ENCODE measurements at regions not wholly inside any gene's neighbourhood (a gene's known extent, or its start where the extent isn't known, plus 50 kb on each side); places are given as distances from the start of the nearest gene placed in this dataset.

GRCh38 chr12:13454991-13455777, 258.7 kb downstream of the EMP1 start (continued):
- TF ChIP-seq ZBTB33 (IDR thresholded peaks at IDR 0.05; ENCODE audit: borderline replicate concordance, low read depth), result no peak
- no peak for TF ChIP-seq FOXM1 (IDR thresholded peaks at IDR 0.05; ENCODE audit: low read depth)
- no peak for TF ChIP-seq GABPA (IDR thresholded peaks at IDR 0.05; ENCODE audit: low read depth)
- TF ChIP-seq IRF3 (IDR thresholded peaks at IDR 0.05; ENCODE audit: low read depth, low read length), result no peak

- Histone ChIP-seq H3K9me2 (no peaks in the 10 kb centered on the region), H3K27me3 (ENCODE audit: insufficient read depth) (no peaks in the 10 kb centered on the region), H3K9ac (no peak overlapping the region), H2AFZ (ENCODE audit: low read depth) (no peak overlapping the region), H3K4me1 (ENCODE audit: control insufficient read depth in 1 of 2, insufficient read depth in 2 of 2, low read depth in 1 of 2, low read length in 1 of 2) (no peaks in the 10 kb centered on the region), H3K36me3 (replicated peaks in 1 of 2; ENCODE audit: control insufficient read depth in 1 of 2, insufficient read depth in 2 of 2, low read length in 1 of 2) (no peaks in the 10 kb centered on the region), H3K9me3 (no peaks in the 10 kb centered on the region), H3K79me2 (ENCODE audit: insufficient read depth) (no peaks in the 10 kb centered on the region), H4K20me1 (ENCODE audit: insufficient read depth) (no peaks in the 10 kb centered on the region), H3K27ac (ENCODE audit: low read depth in 2 of 2, low read length in 1 of 2) (no peak overlapping the region), H3K4me2 (no peak overlapping the region), H3K4me3 (ENCODE audit: low read depth in 2 of 2, low read length in 1 of 2) (no peak overlapping the region), H3F3A (replicated peaks; ENCODE audit: insufficient read depth) (no peaks in the 10 kb centered on the region)
- DNase-seq, result no peak
- TF ChIP-seq YY1 (IDR thresholded peaks at IDR 0.05; ENCODE audit: low read depth) (no peak), TAF1 (IDR thresholded peaks at IDR 0.05; ENCODE audit: borderline replicate concordance, low read depth, low read length) (no peak), SMC3 (IDR thresholded peaks at IDR 0.05; ENCODE audit: low read depth, low read length) (no peak), GATA2 (CRISPR knock-in tag; IDR thresholded peaks at IDR 0.05) (no peak), FOXJ3 (CRISPR knock-in tag; IDR thresholded peaks at IDR 0.05) (no peak), JUND (IDR thresholded peaks at IDR 0.05) (no peak), NFIC (IDR thresholded peaks at IDR 0.05; ENCODE audit: borderline replicate concordance) (no peak), MXI1 (IDR thresholded peaks at IDR 0.05; ENCODE audit: low read depth, low read length) (no peak), MEF2A (IDR thresholded peaks at IDR 0.05; ENCODE audit: borderline replicate concordance, low read depth) (no peak), CHD2 (IDR thresholded peaks at IDR 0.05; ENCODE audit: low read length, partially characterized antibody) (no peak), USF1 (IDR thresholded peaks at IDR 0.05; ENCODE audit: borderline replicate concordance, low read depth) (no peak), POLR2AphosphoS5 (IDR thresholded peaks at IDR 0.05; ENCODE audit: low read depth, low read length) (no peak), REST (IDR thresholded peaks at IDR 0.05; ENCODE audit: low read depth, low read length) (no peak), RCOR1 (IDR thresholded peaks at IDR 0.05; ENCODE audit: low read length) (no peak)
- WGBS (ENCODE audit: low lambda C conversion rate), result 59% methylated on average over 4 of the region's 4 CpGs
- CTCF ChIA-PET, result no interaction called here
- POLR2A ChIA-PET, result no interaction called here
Measured at GRCh38 chr12:13452955-13453570, 256.5 kb downstream of the EMP1 start.

Data from SK-N-SH (cell line).